ENCODE measurements at regions not wholly inside any gene's neighbourhood (a gene's known extent, or its start where the extent isn't known, plus 50 kb on each side); places are given as distances from the start of the nearest gene placed in this dataset.

DNA sequence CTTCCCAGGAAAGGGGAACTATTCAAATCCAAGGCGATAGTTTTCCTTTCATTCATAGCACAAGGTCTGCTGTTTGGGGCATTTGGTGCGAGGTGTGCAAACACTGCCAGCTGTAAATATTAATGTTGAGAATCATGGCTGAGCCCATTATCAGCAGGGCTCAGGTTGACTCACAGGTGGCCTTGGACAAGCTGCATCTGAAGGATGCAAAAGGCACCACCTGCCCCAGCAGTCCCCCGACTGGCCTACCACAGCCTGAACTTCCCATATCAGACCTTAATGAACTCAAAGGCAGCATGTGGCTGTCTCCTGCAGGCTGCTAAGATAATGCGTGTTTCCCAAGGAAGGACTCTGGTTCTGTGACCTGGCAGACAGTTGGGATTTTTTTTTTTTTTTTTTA, 93.3 kb upstream of the MAP1LC3B2 start:
- no peaks in the 10 kb centered on the region for H3K9me3 Mint-ChIP-seq
- Histone ChIP-seq H2BK15ac (ENCODE audit: low read depth, low read length) (no peak overlapping the region), H2BK120ac (ENCODE audit: low read depth, low read length, poor library complexity, severe bottlenecking) (no peak overlapping the region), H3K14ac (ENCODE audit: insufficient read depth, low read length) (no peak overlapping the region), H2BK20ac (ENCODE audit: low read depth, low read length, poor library complexity, severe bottlenecking) (no peak overlapping the region), H3K27ac (ENCODE audit: insufficient read length, low read depth, low read length) (no peak overlapping the region), H3K4me1 (ENCODE audit: insufficient read depth, low read length) (no peaks in the 10 kb centered on the region), H4K20me1 (ENCODE audit: control insufficient read depth, insufficient read depth, insufficient read length) (no peaks in the 10 kb centered on the region), H3K9me3 (ENCODE audit: control insufficient read depth, low read depth, low read length) (no peaks in the 10 kb centered on the region), H4K91ac (ENCODE audit: insufficient read length, low read depth, low read length) (no peak overlapping the region), H2AFZ (ENCODE audit: low read length) (no peak overlapping the region), H3T11ph (ENCODE audit: low read length) (no peak overlapping the region), H3K27me3 (ENCODE audit: insufficient read depth, low read length) (no peaks in the 10 kb centered on the region), H3K79me2 (ENCODE audit: insufficient read depth, low read length) (no peaks in the 10 kb centered on the region), H4K5ac (ENCODE audit: insufficient read length, low read depth, low read length) (no peak overlapping the region), H3K4ac (ENCODE audit: low read depth, low read length) (no peak overlapping the region), H3K18ac (ENCODE audit: insufficient read length, low read depth, low read length) (no peak overlapping the region), H2BK12ac (ENCODE audit: insufficient read length, low read depth, low read length) (no peak overlapping the region), H4K8ac (replicated peaks; ENCODE audit: insufficient read length, low read depth, low read length) (no peak overlapping the region), H3K23me2 (ENCODE audit: insufficient read length, low read depth, low read length, poor library complexity, severe bottlenecking) (no peaks in the 10 kb centered on the region), H3K79me1 (ENCODE audit: insufficient read depth, low read depth, low read length, poor library complexity, severe bottlenecking) (no peaks in the 10 kb centered on the region), H3K56ac (ENCODE audit: insufficient read length, low read depth, low read length) (no peak overlapping the region), H2BK5ac (ENCODE audit: insufficient read length, low read length) (no peak overlapping the region), H3K4me2 (ENCODE audit: insufficient read depth, insufficient read length, low read length) (no peak overlapping the region), H3K23ac (ENCODE audit: insufficient read length, low read depth, low read length) (no peak overlapping the region), H3K9ac (ENCODE audit: extremely low read depth, insufficient read length, low read length) (no peak overlapping the region), H2AK5ac (ENCODE audit: insufficient read length, low read length) (no peak overlapping the region)
- no CpG with 5 or more reads among the region's 4 CpGs for WGBS (ENCODE audit: extremely low coverage, insufficient read length, low lambda C conversion rate)
- TF ChIP-seq, protein P1, sequence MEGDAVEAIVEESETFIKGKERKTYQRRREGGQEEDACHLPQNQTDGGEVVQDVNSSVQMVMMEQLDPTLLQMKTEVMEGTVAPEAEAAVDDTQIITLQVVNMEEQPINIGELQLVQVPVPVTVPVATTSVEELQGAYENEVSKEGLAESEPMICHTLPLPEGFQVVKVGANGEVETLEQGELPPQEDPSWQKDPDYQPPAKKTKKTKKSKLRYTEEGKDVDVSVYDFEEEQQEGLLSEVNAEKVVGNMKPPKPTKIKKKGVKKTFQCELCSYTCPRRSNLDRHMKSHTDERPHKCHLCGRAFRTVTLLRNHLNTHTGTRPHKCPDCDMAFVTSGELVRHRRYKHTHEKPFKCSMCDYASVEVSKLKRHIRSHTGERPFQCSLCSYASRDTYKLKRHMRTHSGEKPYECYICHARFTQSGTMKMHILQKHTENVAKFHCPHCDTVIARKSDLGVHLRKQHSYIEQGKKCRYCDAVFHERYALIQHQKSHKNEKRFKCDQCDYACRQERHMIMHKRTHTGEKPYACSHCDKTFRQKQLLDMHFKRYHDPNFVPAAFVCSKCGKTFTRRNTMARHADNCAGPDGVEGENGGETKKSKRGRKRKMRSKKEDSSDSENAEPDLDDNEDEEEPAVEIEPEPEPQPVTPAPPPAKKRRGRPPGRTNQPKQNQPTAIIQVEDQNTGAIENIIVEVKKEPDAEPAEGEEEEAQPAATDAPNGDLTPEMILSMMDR (conservative IDR thresholded peaks at IDR 0.05) = no peak
- H3K27ac Mint-ChIP-seq = no peak overlapping the region
- no peak overlapping the region for H3K4me3 Mint-ChIP-seq
- DNase-seq = no peak
- no peaks in the 10 kb centered on the region for H3K4me1 Mint-ChIP-seq
- H3K36me3 Mint-ChIP-seq (ENCODE audit: insufficient read depth in 1 of 3, low read depth in 3 of 3) = no peaks in the 10 kb centered on the region
- no peaks in the 10 kb centered on the region; the same call in 1 of the 2 replicates for H3K27me3 Mint-ChIP-seq (ENCODE audit: low read depth)
